CD4-positive, alpha-beta T cell treated with Interleukin-6 for 4 hours (primary cell): ENCODE measurements at regions not wholly inside any gene's neighbourhood (a gene's known extent, or its start where the extent isn't known, plus 50 kb on each side); places are given as distances from the start of the nearest gene placed in this dataset.
"Not testable (repeated sequence)": the region's sequence is repeated elsewhere in the genome, so short reads cannot be mapped to it uniquely, and the experiment has no call there.

Source experiments
- DNase-seq: peaks from one replicate; pipeline ENCODE4 v3.0.0-alpha.2; 2020; ENCODE audit warnings: mixed read lengths

- DNase-seq = no peak
Measured at GRCh38 chr1:199463521-199464127, 563.9 kb upstream of the NR5A2 start.

GRCh38 chr1:199466961-199467360 lies 560.5 kb upstream of the NR5A2 start:
- DNase-seq = no peak

GRCh38 chr1:199472018-199472417 lies 555.5 kb upstream of the NR5A2 start:
- no peak for DNase-seq

- DNase-seq = no peak
Measured at GRCh38 chr1:199472978-199473377, 554.5 kb upstream of the NR5A2 start.

- DNase-seq = no peak
Measured at GRCh38 chr1:199474738-199475137, 552.8 kb upstream of the NR5A2 start.

GRCh38 chr1:199482426-199482825 lies 545.1 kb upstream of the NR5A2 start:
- no peak for DNase-seq

- no peak for DNase-seq
Measured at GRCh38 chr1:199489594-199489993, 537.9 kb upstream of the NR5A2 start.

GRCh38 chr1:199490769-199491527 lies 536.6 kb upstream of the NR5A2 start:
- DNase-seq = no peak

GRCh38 chr1:199495432-199495831 lies 532.1 kb upstream of the NR5A2 start:
- no peak for DNase-seq

- DNase-seq = not testable (repeated sequence)
Measured at GRCh38 chr1:199498802-199499201, 528.7 kb upstream of the NR5A2 start.

GRCh38 chr1:199508072-199508471 lies 519.4 kb upstream of the NR5A2 start:
- DNase-seq = no peak

GRCh38 chr1:199508653-199509052 lies 518.9 kb upstream of the NR5A2 start:
- no peak for DNase-seq

GRCh38 chr1:199509456-199509855 lies 518.1 kb upstream of the NR5A2 start:
- no peak for DNase-seq

- DNase-seq = no peak
Measured at GRCh38 chr1:199510314-199510713, 517.2 kb upstream of the NR5A2 start.

GRCh38 chr1:199512037-199512710 lies 515.3 kb upstream of the NR5A2 start:
- DNase-seq = no peak

- no peak for DNase-seq
Measured at GRCh38 chr1:199515261-199515660, 512.2 kb upstream of the NR5A2 start.

GRCh38 chr1:199522338-199522737 lies 505.2 kb upstream of the NR5A2 start:
- no peak for DNase-seq

- DNase-seq = no peak
Measured at GRCh38 chr1:199522936-199523335, 504.6 kb upstream of the NR5A2 start.

GRCh38 chr1:199529324-199529723 lies 498.2 kb upstream of the NR5A2 start:
- DNase-seq = no peak

GRCh38 chr1:199533361-199533760 lies 494.1 kb upstream of the NR5A2 start:
- not testable (repeated sequence) for DNase-seq

- DNase-seq = no peak
Measured at GRCh38 chr1:199545780-199546179, 481.7 kb upstream of the NR5A2 start.

GRCh38 chr1:199546323-199546722 lies 481.2 kb upstream of the NR5A2 start:
- DNase-seq = no peak

GRCh38 chr1:199549421-199549820 lies 478.1 kb upstream of the NR5A2 start:
- no peak for DNase-seq
